Keratinocyte (primary cell): ENCODE measurements at regions not wholly inside any gene's neighbourhood (a gene's known extent, or its start where the extent isn't known, plus 50 kb on each side); places are given as distances from the start of the nearest gene placed in this dataset.

Experiments
- DNase-seq: peaks from one replicate; pipeline ENCODE4 v3.0.0-alpha.2; 2011; ENCODE audit warnings: low read depth, missing footprints, low spot score
- FAIRE-seq: peaks from 2 replicates; lab custom pipeline; 2011; peaks lifted over from hg19 to GRCh38; lab: Jason Lieb, UNC
- H2AFZ ChIP-seq: 2 replicates; pipeline ENCODE4 v1.6.0; 2012; ENCODE audit warnings: low read length, control low read depth, inconsistent platforms; ENCODE audit not compliant: control insufficient read depth
- H3K27ac ChIP-seq: 2 replicates; pipeline ENCODE4 v1.5.1; 2011; ENCODE audit warnings: low read length; ENCODE audit not compliant: control insufficient read depth, insufficient read depth
- H3K27me3 ChIP-seq: 3 replicates; pipeline ENCODE4 v1.6.0; 2011; ENCODE audit warnings: low read length; ENCODE audit not compliant: control insufficient read depth, insufficient read depth; ENCODE audit errors: extremely low read depth
- H3K36me3 ChIP-seq, 2 experiments: 2 replicates in 1 of 2; 3 replicates in 1 of 2; pipeline ENCODE4 v1.5.1; 2011; ENCODE audit warnings: low read length in 2 of 2, mild to moderate bottlenecking in 1 of 2; ENCODE audit not compliant: control insufficient read depth in 2 of 2, insufficient read depth in 2 of 2; ENCODE audit errors: extremely low read depth in 1 of 2
- H3K4me1 ChIP-seq: 3 replicates; pipeline ENCODE4 v1.5.1; 2011; ENCODE audit warnings: low read length; ENCODE audit not compliant: control insufficient read depth, insufficient read depth; ENCODE audit errors: extremely low read depth
- H3K4me2 ChIP-seq: 3 replicates; pipeline ENCODE4 v1.6.0; 2011; ENCODE audit warnings: low read depth, low read length; ENCODE audit not compliant: control insufficient read depth, insufficient read depth; ENCODE audit errors: extremely low read depth
- H3K4me3 ChIP-seq, 3 experiments: fragments of 200-600 bp in 1 of 3; sonication (generic) in 1 of 3; 2 replicates in 2 of 3; 3 replicates in 1 of 3; pipeline ENCODE4 v1.5.1; 2011 to 2016; ENCODE audit warnings: low read length in 3 of 3, mild to moderate bottlenecking in 3 of 3, control low read depth in 2 of 3, inconsistent platforms in 1 of 3, low read depth in 1 of 3, mixed read lengths in 1 of 3, mixed run types in 1 of 3, moderate library complexity in 1 of 3; ENCODE audit not compliant: control insufficient read depth in 2 of 3, insufficient read depth in 2 of 3; ENCODE audit errors: extremely low read depth in 1 of 3
- H3K79me2 ChIP-seq: 2 replicates; pipeline ENCODE4 v1.6.0; 2012; ENCODE audit warnings: low read length; ENCODE audit not compliant: control insufficient read depth, insufficient read depth
- H3K9ac ChIP-seq: 3 replicates; pipeline ENCODE4 v1.6.0; 2011; ENCODE audit warnings: low read length; ENCODE audit not compliant: control insufficient read depth, insufficient read depth; ENCODE audit errors: extremely low read depth
- H3K9me1 ChIP-seq: 3 replicates; pipeline ENCODE4 v1.6.0; 2011; ENCODE audit warnings: low read length; ENCODE audit not compliant: control insufficient read depth, insufficient read depth; ENCODE audit errors: extremely low read depth
- H3K9me3 ChIP-seq: 2 replicates; pipeline ENCODE4 v1.5.1; 2012; ENCODE audit warnings: low read depth, low read length; ENCODE audit not compliant: control insufficient read depth
- H4K20me1 ChIP-seq: 3 replicates; pipeline ENCODE4 v1.6.0; 2011; ENCODE audit warnings: low read length; ENCODE audit not compliant: control insufficient read depth, insufficient read depth; ENCODE audit errors: extremely low read depth
- CTCF ChIP-seq, 3 experiments: IDR thresholded peaks in 1 of 3; conservative IDR thresholded peaks in 1 of 3; optimal IDR thresholded peaks in 1 of 3; 2 replicates in 2 of 3; 3 replicates in 1 of 3; pipeline versions ENCODE3 to v1.5.1; 2011; ENCODE audit warnings: low read length in 3 of 3, mild to moderate bottlenecking in 3 of 3, moderate library complexity in 2 of 3, control low read depth in 1 of 3, inconsistent platforms in 1 of 3; ENCODE audit not compliant: insufficient read depth in 2 of 3; ENCODE audit errors: extremely low read depth in 1 of 3
- EZH2 ChIP-seq: IDR thresholded peaks from one replicate; pipeline ENCODE4 v1.6.1; 2012; ENCODE audit warnings: inconsistent platforms, mild to moderate bottlenecking, low read length, moderate library complexity
- dilution Hi-C: fragments of 300-500 bp; cut with MboI; formaldehyde crosslinking; loops from one replicate; pipeline ENCODE4 v1.7.0; 2020; ENCODE audit warnings: low sequenced_read_pairs; ENCODE audit not compliant: extremely low pct_ligation_motif_present

DNA sequence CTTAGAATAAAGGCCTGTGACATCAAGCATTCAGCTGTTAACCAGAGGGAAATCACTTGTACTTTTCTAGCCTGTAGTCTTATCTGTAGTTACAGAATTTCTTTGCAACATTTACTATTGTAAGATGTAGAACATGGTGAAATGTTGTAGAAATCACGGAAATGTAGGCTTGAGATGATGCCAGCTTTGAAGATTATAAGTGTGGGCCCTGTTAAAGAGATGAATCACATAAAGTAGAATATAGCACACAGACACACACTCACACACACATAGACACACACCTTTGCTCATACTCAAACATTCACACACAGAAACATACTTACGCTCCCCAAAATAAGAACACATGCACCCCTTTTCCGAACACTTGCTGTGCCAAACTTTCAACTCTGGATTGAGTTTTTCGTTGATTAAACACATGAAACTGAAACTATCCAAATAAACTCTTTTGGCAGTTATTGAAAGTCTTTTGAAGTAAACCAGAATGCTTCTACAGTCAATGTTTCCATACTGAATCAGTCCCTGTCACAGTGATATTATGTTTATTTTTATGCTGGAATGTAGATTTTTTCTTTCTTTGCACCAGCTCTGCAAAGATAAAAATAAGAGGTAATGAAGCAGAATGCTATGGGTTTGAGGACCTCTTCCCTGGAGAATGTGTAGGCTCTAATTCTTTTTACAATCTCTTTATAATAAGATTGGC lies 230.3 kb upstream of the MEOX2 start:
- H4K20me1 ChIP-seq = no peaks in the 10 kb centered on the region
- FAIRE-seq = no peak
- no peaks in the 10 kb centered on the region for H3K9me3 ChIP-seq
- TF ChIP-seq CTCF (optimal IDR thresholded peaks at IDR 0.05 in 1 of 3, IDR thresholded peaks at IDR 0.05 in 1 of 3, conservative IDR thresholded peaks at IDR 0.05 in 1 of 3; ENCODE audit: extremely low read depth in 1 of 3, insufficient read depth in 2 of 3, low read length in 3 of 3) (no peak), EZH2 (no peak)
- no peak for DNase-seq
- no peaks in the 10 kb centered on the region for H3K79me2 ChIP-seq
- dilution Hi-C loops = no loop called here
- no peaks in the 10 kb centered on the region for H3K9me1 ChIP-seq
- H3K4me2 ChIP-seq = no peak overlapping the region
- H3K27me3 ChIP-seq = no peaks in the 10 kb centered on the region
- H3K36me3 ChIP-seq = no peaks in the 10 kb centered on the region
- no peak overlapping the region for H3K4me3 ChIP-seq
- H3K9ac ChIP-seq = no peak overlapping the region
- no peak overlapping the region for H2AFZ ChIP-seq
- no peak overlapping the region for H3K27ac ChIP-seq
- H3K4me1 ChIP-seq = no peaks in the 10 kb centered on the region

GRCh38 chr7:15915686-15916293 lies 229.3 kb upstream of the MEOX2 start:
- Histone ChIP-seq H3K4me1 (no peaks in the 10 kb centered on the region), H3K4me2 (no peak overlapping the region), H3K9ac (no peak overlapping the region), H3K9me1 (no peaks in the 10 kb centered on the region), H4K20me1 (no peaks in the 10 kb centered on the region), H3K79me2 (no peaks in the 10 kb centered on the region), H2AFZ (no peak overlapping the region), H3K27me3 (no peaks in the 10 kb centered on the region), H3K4me3 (no peak overlapping the region), H3K27ac (no peak overlapping the region), H3K9me3 (no peaks in the 10 kb centered on the region), H3K36me3 (no peaks in the 10 kb centered on the region)
- no peak for TF ChIP-seq EZH2
- TF ChIP-seq CTCF (optimal IDR thresholded peaks at IDR 0.05 in 1 of 3, IDR thresholded peaks at IDR 0.05 in 1 of 3, conservative IDR thresholded peaks at IDR 0.05 in 1 of 3; ENCODE audit: extremely low read depth in 1 of 3, insufficient read depth in 2 of 3, low read length in 3 of 3) = no peak
- no peak for FAIRE-seq
- dilution Hi-C loops = no loop called here
- DNase-seq = no peak
